ENCODE measurements at regions not wholly inside any gene's neighbourhood (a gene's known extent, or its start where the extent isn't known, plus 50 kb on each side); places are given as distances from the start of the nearest gene placed in this dataset.

DNA sequence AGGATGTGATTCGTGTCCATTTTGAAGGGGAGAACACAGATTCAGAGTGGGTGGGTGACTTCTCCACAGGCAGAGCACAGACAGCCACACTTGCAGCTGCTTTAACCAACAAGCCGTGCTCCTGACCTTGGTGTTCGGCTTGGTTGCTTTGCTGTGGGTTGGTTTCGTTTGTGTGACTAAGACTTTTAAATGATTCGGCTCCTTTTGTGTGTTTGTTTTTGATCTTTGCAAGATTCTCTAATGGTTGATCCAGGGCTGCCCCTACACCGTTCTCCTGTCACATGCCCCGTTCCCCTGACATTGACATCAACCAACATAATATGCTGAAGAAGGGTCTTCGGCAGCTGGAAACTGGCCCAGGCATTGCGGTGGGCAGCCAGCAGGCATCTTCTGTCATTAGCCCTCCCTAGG is 95.9 kb upstream of the MBOAT2 start:
- TF ChIP-seq CTCF (IDR thresholded peaks at IDR 0.05) (no peak), POLR2A (IDR thresholded peaks at IDR 0.05) (no peak)

Measured in Peyer's patch (tissue), 4 donors.